T-helper 2 cell (primary cell): ENCODE measurements at regions not wholly inside any gene's neighbourhood (a gene's known extent, or its start where the extent isn't known, plus 50 kb on each side); places are given as distances from the start of the nearest gene placed in this dataset.
A peak's percentile ranks its signal among the peaks of the same experiment; 100 is the strongest.

Experiments used
- DNase-seq, 5 experiments: peaks; one replicate each; pipeline versions ENCODE4 v3.0.0 to v3.0.0-alpha.2; 2012 to 2022

DNA sequence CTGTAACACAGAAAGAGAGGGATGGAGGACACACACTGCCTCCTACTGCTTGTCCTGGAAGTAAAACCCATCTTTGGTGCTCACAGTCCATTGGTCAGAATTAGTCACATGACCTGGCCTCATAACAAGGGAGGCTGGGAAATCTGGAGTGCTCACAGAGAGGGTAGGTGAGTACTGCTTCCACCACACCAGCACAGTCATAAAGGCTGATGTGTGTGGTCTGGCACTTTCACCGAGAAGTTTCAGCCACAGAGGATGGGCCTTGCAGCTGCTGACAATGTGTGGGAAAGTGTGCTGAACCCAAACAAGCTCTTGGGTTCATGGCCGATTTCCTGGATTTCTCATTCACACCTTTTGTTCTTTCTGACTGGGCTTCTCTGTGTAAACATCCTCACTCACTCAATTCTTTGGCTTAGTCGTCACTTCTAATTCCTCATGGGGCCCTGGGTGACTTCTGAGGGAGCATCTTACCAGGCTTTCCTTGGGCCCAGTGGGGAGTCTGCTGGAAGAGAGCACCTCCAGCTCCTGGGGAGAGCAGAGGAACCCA, 100.7 kb downstream of the ASB7 start:
- DNase-seq = peak in 1 of 5 experiments; percentile 66

DNA sequence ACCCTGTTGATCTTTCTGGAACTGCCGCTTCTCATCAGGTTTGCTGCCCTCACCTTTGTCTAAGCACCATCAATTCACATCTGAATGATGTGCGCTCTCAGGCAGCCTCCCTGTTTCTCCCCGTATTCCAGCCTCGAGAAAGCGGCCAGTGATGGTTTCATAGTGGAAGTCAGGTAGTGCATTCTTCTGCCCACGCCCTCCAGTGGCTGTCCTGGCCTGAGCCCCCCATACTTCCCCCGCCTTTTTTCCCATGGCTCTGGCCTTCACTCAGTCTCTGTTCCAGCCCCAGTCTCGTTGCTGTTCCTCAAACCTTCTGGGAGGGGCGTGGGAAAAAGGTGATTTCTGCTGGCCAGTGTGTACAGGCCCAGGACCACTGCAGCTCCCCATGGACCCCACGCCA, 101.3 kb downstream of the ASB7 start:
- no peak for DNase-seq

- DNase-seq = no peak
Observed at GRCh38 chr15:100704281-100705055, 102.1 kb downstream of the ASB7 start.

- DNase-seq = no peak
Observed at GRCh38 chr15:100705065-100705464, 102.7 kb downstream of the ASB7 start.

DNA sequence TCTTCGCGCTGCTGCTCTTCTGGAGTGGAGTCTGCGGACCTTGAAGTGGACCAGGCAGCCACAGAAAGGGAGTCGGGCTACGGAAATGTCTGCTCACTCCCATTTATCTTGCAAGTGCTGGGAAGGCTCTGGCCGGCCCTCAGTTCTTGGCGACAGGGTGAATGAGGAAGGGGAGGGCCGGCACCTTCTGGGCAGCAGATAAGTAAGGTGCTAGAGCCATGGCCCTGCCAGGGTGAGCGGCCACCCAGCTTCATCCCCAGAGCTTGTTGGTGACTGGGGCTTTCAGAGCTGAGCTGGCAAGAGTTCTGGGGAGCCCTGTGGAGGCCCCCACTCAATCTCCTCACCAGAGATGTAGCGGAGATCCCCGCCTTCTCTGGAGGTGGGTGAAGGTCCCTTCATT, 103.5 kb downstream of the ASB7 start:
- DNase-seq = no peak

DNA sequence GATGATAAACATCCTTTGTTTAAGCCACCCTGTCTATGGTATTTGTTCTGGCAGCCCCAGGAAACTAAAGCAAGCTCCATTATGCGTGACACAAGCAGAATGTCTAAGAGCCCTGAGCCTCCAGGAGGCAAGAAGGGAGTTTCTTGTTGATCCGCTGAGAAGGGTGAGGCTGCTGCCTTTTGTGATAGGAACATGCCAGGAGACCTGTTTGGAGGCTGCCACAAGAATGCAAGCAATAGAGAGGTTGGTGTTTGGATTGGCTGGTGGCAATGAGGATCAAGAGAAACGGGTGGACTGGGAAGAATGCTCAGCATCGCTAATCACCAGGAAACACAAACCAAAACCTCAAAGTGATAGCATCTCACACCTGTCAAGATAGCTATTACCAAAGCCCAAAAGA, 104.8 kb downstream of the ASB7 start:
- DNase-seq = no peak

DNA sequence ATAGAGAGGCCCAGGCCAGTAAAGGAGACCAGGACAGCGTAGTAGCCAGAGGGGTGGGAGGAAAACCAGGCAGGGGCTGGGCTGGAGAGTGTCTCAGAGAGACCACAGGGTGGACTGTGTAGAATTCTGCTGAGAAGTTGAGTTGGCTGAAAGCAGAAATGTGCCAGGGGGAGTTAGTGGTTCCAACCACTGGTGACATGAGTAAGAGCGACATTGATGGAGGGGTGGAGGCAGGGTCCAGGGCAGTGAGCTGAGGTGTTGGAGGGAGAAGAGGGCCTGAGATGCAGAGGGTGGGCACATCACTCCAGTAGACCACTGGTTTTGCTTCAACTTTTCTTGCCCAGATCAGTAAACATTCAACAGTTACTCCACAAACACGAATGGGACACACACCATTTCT, 106.5 kb downstream of the ASB7 start:
- DNase-seq = no peak

DNA sequence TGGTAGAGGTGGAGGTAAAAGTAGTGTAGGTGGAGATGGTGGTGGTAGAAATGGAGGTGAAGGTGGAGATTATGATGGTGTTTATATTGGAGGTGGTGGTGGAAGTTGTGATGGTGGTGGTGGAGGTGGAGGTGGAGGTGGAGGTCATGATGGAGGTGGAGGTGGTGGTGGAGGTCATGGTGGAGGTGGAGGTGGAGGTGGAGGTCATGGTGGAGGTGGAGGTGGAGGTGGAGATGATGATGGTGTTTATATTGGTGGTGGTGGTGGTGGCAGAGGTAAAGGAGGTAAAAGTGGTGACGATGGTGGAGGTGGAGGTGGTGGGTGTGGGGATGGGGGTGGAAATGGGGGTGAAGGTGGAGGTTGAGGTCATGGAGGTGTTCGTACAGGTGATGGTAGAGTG, 107.8 kb downstream of the ASB7 start:
- DNase-seq = peak in 1 of 5 experiments; percentile 9

DNA sequence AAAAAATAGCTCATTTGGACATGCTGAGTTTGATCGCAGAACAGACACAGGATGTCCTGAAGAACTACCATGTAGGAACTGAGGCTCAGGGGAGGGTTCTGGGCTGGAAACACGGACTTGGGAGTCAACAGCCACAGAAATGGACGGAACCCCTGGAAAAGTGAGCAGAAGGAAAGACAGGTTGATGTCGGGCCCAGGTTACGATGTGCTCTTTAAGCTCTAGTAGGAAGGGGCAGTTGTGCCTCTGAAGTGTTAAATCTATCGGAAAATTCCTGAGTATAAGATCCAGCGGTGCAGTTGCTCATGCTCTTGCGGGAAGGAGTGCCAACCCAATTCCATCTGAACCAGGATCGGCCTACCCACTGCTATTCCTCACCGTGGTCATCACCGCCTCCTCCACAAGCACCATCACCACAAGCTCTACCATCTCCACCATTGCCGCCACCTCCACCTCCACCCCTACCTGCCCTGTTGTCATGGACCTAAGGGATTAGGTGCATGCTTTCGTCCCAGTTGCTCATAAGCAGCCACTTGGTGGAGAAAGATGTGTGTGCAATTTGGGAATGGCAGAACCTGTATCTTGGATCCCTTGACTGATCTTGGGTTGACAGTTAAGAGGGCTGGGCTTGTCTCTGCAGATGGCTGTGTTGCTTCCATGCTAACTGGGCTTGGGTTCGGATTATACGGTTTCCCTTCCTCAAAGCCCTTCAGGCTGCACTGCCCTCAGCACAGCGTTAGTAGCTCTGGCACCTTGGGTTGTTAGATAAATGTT, 108.5 kb downstream of the ASB7 start:
- no peak for DNase-seq

GRCh38 chr15:100711516-100712021, 109.2 kb downstream of the ASB7 start:
- no peak for DNase-seq

GRCh38 chr15:100712226-100712625, 109.8 kb downstream of the ASB7 start:
- no peak for DNase-seq

GRCh38 chr15:100713163-100713867, 110.9 kb downstream of the ASB7 start:
- no peak for DNase-seq

GRCh38 chr15:100714034-100714748, 111.8 kb downstream of the ASB7 start:
- DNase-seq = no peak

DNA sequence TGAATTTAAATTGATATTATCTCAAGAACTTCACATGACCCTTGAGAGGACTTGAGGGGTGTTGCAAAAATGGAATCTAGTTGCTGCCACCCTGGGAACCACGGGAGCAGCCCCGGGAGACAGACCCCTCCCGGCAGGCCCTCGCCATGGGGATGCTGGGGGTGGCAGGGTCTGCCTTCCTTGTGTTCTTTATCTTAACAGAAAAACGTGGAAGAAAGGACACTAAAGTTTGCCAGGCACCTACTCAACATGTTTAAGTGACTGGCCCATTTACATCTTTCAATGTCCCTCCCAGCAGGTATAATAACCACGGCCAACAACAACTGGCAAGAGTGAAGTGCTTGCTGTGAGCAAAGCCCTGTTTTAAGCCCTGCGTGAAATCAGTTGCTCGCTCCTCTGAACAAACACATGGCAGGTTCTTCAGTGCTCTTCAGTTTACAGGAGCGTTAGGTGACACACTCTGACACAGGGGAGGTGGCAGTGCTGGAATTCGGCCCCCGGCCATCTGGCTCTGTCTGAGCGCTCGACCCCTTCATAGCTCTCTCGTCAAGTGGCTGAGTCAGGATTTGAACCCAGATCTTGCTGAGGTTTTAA, 112.5 kb downstream of the ASB7 start:
- DNase-seq = no peak

DNA sequence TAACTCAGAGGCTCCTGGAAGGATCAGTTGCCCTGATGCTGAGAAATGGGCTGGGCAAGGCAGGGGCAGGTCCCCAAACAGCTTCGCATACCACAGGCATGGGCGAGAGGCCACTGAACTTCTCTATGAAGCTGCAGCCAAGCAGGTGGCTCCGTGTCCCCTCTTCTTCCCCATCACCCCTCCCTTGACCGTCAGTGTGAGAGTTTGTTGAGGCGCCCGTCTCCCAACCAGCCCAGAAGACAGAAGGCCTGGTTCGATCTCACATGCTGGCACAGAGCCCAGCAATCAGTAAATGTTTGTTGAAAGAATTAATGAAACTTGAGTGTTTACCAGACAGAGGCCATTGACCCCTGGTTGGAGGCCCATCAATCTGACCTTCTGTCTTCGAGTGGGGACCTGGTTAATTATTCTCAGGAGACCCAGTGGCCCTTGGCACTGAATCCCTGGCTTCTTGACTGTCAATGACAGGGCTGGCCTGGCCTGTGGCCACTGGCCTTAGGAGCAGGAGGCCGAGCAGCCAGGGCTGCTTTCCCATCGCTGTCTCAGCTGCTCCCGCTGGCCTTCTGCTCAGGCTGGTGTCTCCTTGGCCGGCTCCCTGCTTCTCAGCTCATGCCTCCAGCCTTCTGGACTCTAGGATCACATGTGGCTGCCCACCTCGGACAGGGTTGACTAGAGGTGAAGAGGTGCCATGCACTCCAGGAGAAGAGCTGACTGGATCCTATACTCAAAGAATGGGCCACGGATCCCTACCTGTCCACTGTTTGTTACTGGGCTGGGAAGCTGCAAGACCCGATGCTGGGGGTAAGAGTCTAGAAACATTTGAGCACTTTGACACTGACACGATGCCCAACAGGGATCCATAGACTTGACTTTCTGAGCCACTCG, 113.4 kb downstream of the ASB7 start:
- no peak for DNase-seq

DNA sequence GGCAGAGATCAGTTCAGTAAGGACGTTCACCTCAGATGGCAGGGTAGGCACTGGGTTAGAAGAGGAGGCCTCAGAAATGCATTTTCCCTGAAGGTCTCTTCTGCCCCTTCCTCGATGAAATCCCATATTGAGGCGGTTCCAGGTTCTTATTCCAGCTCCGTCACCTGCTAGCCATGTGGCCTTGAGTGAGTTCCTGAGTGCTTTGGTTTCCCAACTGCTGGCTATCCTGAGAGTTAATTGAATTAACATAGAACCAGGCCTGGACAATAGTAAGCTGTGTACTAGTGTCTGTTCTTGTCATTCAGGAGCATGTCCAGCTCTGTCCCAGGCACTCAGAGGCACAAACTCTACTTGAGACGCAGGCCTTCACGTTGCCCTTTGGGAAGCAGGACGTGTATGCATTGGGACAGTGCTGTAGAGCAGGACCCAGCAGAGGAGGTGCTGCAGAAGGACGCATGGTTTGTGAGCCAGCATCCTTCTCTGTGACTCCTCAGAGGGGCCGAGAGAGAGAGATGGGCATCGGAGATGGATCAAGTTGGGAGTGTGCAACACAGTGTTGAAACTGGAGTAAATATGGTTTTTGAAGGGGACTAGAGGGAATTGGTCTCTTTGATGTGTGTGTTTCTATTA, 114.2 kb downstream of the ASB7 start:
- DNase-seq = no peak

DNA sequence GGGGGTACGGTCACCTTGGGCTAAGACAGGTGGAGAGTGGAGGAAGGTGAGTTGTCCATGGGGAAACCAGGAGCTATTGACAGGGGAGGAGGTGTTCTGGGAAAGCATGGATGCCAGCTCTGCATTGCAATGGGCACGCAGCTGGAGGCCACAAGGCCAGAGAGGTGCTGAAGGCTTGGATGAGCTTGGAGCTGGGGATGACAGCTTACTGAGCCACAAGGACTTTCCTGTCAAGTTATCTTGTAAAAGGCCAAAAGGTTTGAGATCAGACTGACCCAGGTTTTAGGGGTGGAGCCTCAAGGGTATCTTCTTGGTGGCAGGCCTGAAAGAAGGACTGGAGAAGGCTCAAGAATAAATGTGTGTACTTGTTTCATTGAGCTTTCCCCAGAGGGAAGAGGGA, 115.2 kb downstream of the ASB7 start:
- DNase-seq = no peak

- DNase-seq = no peak
Observed at GRCh38 chr15:100718075-100718980, 115.9 kb downstream of the ASB7 start.

GRCh38 chr15:100720406-100720967, 118.1 kb downstream of the ASB7 start:
- no peak for DNase-seq
